NCI-H146 (cell line): ENCODE measurements at regions not wholly inside any gene's neighbourhood (a gene's known extent, or its start where the extent isn't known, plus 50 kb on each side); places are given as distances from the start of the nearest gene placed in this dataset.
"Not testable (repeated sequence)": the region's sequence is repeated elsewhere in the genome, so short reads cannot be mapped to it uniquely, and the experiment has no call there.

Experiments
- DNase-seq: peaks from one replicate; lab custom pipeline; 2025; lab: John Stamatoyannopoulos, UW

DNA sequence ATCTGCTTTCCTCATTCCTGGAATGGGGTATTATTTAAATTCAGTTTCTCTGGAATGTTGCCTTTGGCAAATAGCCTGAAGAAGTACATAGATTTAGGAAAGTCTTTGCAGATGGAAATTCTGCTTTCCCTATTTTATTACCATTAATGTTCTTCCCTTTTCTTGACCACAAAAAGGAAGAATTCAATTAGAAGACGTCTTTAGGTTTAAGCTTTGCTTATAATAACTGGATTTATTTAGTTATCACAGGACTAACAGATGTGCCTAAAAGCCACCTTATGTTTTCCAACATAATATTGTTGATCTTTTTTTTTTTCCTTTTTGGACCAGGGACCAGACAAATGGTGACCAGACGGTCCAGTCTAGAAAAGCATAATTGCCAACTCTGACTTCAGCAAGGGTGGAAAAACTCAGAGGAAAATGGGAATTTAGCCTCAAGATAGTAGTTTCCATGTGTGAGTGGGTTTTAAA, 210.1 kb upstream of the SPRY2 start:
- no peak for DNase-seq

- no peak for DNase-seq
These were observed 208.0 kb upstream of the SPRY2 start for GRCh38 chr13:80548915-80549314.

DNA sequence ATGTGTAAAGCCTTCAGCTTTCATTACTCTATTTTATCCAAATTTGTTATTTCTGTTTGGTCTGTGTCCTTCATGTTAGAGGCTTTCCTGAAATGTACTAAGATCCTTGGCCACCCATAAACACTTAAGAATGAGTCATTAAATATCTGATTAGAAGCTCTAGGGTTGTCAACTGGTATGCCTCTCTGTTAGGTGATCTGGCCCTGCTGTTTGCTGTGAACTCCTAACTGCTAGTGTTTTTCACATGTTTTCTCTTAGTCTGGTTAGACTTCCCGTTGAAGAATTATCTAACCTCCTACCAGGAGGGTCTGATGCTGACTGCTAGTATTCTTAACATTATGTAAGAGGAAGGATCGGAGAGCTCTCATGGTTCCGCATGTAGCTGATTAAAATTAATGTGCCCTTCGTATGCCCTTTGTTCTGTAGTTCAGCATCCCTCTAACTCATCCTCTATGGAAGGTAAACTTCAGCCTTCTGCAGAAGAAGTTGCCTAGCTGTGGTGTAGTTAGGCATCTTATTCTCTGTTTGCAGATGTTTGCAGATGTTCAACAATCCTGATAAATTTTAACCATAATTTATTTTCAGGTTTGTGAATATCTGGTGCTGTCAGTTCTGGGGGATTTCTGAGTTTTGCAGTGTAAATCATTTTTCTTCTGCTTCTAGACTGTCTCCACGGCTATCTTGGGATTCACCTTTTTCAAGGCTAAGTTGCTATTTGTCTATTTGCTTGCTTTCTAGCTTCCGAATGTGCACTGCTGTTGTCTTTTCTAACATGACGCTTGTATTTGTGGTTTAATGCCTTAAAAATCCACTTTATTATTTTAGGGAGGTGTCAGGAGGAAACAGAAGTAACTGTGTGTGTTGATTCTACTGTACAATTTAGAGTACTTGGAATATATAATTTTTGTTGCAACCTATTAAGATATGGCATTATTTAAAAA, 207.2 kb upstream of the SPRY2 start:
- no peak for DNase-seq

GRCh38 chr13:80547341-80547740, 206.4 kb upstream of the SPRY2 start:
- DNase-seq: no peak

GRCh38 chr13:80533175-80533574, 192.2 kb upstream of the SPRY2 start:
- no peak for DNase-seq

- no peak for DNase-seq
These were observed 190.0 kb upstream of the SPRY2 start for GRCh38 chr13:80530902-80531301.

- no peak for DNase-seq
These were observed 189.3 kb upstream of the SPRY2 start for GRCh38 chr13:80530191-80530590.

DNA sequence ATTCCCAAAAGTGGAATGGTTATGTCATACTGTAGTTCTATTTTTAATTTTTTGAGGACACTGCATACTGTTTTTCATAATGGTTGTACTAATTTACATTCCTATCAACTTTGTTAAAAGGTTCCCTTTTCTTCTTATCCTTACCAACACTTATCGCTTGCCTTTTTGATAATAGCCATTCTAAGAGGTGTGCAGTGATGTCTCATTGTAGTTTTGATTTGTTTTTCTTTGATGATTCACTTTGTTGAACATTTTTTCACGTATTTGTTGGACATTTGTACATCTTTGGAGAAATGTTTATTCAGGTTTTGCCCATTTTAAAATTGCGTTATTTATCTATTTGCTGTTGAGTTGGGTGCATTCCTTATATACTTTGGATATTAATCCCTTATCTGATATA, 188.8 kb upstream of the SPRY2 start:
- no peak for DNase-seq

DNA sequence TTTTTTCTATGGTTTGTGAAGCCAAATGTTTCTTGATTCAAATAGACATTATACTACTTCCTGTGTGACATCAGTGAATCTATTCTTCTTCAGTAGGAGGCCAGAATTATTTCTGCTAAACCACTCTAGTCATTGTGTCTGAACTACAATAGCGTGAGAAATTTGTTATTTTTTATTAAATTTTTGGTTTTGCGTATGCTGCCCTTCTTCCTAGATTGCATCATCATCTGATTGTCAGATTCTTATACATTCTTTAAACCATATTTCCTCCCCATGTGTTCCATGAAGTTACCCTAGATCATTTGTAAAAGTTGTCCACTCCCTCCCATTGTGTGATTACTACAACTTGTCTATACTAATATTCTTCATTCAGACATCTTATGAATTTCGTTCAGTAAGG, 187.8 kb upstream of the SPRY2 start:
- no peak for DNase-seq

- no peak for DNase-seq
These were observed 186.5 kb upstream of the SPRY2 start for GRCh38 chr13:80527400-80527799.

GRCh38 chr13:80524447-80525215, 183.7 kb upstream of the SPRY2 start:
- DNase-seq: no peak

GRCh38 chr13:80523134-80523533, 182.2 kb upstream of the SPRY2 start:
- no peak for DNase-seq

DNA sequence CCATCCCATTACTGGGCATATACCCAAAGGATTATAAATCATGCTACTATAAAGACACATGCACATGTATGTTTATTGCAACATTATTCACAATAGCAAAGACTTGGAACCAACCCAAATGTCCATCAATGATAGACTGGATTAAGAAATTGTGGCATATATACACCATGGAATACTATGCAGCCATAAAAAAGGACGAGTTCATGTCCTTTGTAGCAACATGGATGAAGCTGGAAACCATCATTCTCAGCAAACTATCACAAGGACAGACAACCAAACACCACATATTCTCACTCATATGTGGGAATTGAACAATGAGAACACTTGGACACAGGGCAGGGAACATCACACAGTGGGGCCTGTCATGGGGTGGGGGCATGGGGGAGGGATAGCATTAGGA, 181.5 kb upstream of the SPRY2 start:
- DNase-seq: not testable (repeated sequence)

DNA sequence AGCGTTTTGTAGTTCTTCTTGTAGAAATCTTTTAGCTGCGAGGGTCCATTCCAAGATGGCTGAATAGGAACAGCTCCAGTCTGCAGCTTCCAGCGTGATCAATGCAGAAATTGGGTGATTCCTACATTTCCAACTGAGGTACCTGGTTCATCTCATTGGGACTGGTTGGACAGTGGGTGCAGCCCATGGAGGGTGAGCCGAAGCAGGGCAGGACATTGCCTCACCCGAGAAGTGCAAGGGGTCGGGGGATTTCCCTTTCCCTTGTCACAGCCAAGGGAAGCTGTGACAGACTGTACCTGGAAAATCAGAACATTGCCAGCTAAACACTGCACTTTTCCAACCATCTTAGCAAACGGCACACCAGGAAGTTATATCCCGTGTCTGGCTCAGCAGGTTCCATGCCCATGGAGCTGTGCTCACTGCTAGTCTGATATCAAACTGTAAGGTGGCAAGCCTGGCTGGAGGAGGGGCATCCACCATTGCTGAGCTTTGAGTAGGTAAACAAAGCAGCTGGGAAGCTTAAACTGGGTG, 176.0 kb upstream of the SPRY2 start:
- DNase-seq: no peak

- no peak for DNase-seq
These were observed 174.4 kb upstream of the SPRY2 start for GRCh38 chr13:80515296-80515695.

GRCh38 chr13:80513196-80513595, 172.3 kb upstream of the SPRY2 start:
- no peak for DNase-seq

- DNase-seq: no peak
These were observed 169.8 kb upstream of the SPRY2 start for GRCh38 chr13:80510686-80511085.

GRCh38 chr13:80509264-80509663, 168.3 kb upstream of the SPRY2 start:
- DNase-seq: no peak

DNA sequence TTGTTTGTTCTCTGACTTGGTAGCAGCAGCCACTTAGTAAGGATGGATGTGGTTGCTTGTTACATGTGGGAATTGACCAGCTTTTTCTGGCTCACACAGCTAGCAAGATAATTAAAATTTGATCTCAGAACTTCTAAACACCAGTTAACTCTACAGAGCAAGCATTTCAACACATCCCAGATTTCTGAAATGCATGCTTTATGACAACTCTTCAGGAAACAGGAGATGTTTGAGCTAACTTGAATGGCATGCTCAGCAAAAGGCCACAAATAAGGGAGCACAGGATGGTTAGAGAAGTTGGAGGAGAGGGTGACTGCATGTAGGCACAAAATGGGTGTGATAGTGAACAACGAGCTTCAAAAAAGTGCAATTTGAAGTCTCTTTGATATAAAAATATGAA, 167.1 kb upstream of the SPRY2 start:
- no peak for DNase-seq

GRCh38 chr13:80504453-80504852, 163.5 kb upstream of the SPRY2 start:
- no peak for DNase-seq

GRCh38 chr13:80502359-80502758, 161.4 kb upstream of the SPRY2 start:
- no peak for DNase-seq

DNA sequence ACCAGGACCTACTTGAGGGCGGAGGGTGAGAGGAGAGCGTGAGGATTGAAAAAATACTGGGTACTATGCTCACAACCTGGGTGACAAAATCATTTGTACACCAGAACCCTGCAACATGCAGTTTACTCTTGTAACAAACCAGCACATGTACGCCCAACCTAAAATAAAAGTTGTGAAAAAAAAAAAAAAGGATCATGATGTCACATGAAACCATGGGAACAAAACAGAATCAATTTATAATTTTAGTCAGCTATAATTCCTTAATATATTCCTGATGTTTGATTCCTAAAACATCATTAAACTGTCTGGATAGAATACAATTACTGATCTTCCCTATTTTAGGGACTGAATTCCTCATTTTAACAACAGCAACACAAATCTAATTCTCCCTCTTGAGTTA, 160.6 kb upstream of the SPRY2 start:
- DNase-seq: no peak
